GM23338 (cell line): ENCODE measurements at regions not wholly inside any gene's neighbourhood (a gene's known extent, or its start where the extent isn't known, plus 50 kb on each side); places are given as distances from the start of the nearest gene placed in this dataset.

Experiments
- ATAC-seq: fragments of 200-7000 bp; cut with Tn5 transposase; 3 replicates; pipeline ENCODE4 v1.9.1; 2020
- DNase-seq: peaks from one replicate; pipeline ENCODE4 v3.0.0-alpha.2; 2015; ENCODE audit warnings: low spot score
- H2AFZ ChIP-seq: fragments of 200-600 bp; sonication (generic); 2 replicates; pipeline ENCODE4 v1.8.0; 2016; ENCODE audit warnings: antibody characterized with exemption, mild to moderate bottlenecking, moderate library complexity
- H3F3A ChIP-seq: fragments of 200-600 bp; sonication (generic); replicated peaks from 2 replicates; pipeline ENCODE4 v1.8.0; 2017; ENCODE audit warnings: antibody characterized with exemption, mixed run types, low read depth
- H3K27ac ChIP-seq: fragments of 200-600 bp; sonication (generic); 2 replicates; pipeline ENCODE4 v1.6.1; 2016; ENCODE audit warnings: low read depth
- H3K27me3 ChIP-seq: fragments of 200-600 bp; sonication (generic); 2 replicates; pipeline ENCODE4 v1.8.0; 2016; ENCODE audit warnings: mild to moderate bottlenecking, mixed run types, moderate library complexity; ENCODE audit not compliant: insufficient read depth
- H3K36me3 ChIP-seq: fragments of 200-600 bp; sonication (generic); 2 replicates; pipeline ENCODE4 v1.8.0; 2016; ENCODE audit warnings: mild to moderate bottlenecking; ENCODE audit not compliant: insufficient read depth
- H3K4me1 ChIP-seq: fragments of 200-600 bp; sonication (generic); 2 replicates; pipeline ENCODE4 v1.8.0; 2016; ENCODE audit warnings: mild to moderate bottlenecking, moderate library complexity; ENCODE audit not compliant: insufficient read depth
- H3K4me2 ChIP-seq: fragments of 200-600 bp; sonication (generic); 2 replicates; pipeline ENCODE4 v1.7.1; 2017; ENCODE audit warnings: mixed run types
- H3K4me3 ChIP-seq: fragments of 200-600 bp; sonication (generic); 2 replicates; pipeline ENCODE4 v1.6.1; 2016; ENCODE audit warnings: mixed run types
- H3K79me2 ChIP-seq: fragments of 200-600 bp; sonication (generic); replicated peaks from 2 replicates; pipeline ENCODE4 v1.8.0; 2017; ENCODE audit warnings: mild to moderate bottlenecking; ENCODE audit not compliant: insufficient read depth
- H3K9me2 ChIP-seq: fragments of 200-600 bp; sonication (generic); 2 replicates; pipeline ENCODE4 v1.8.0; 2017; ENCODE audit not compliant: insufficient read depth
- H4K20me1 ChIP-seq: fragments of 200-600 bp; sonication (generic); replicated peaks from 2 replicates; pipeline ENCODE4 v1.8.0; 2017; ENCODE audit warnings: mild to moderate bottlenecking; ENCODE audit not compliant: insufficient read depth
- H3K27ac Mint-ChIP-seq: 2 replicates; pipeline ENCODE4 v1.8.0; 2020; ENCODE audit warnings: inconsistent platforms, mild to moderate bottlenecking, moderate library complexity, mixed read lengths
- H3K27me3 Mint-ChIP-seq: 3 replicates; pipeline ENCODE4 v1.8.0; 2022; ENCODE audit warnings: low read depth, mild to moderate bottlenecking, moderate library complexity, mixed read lengths, inconsistent platforms; ENCODE audit not compliant: insufficient read depth, poor library complexity
- H3K36me3 Mint-ChIP-seq: 3 replicates; pipeline ENCODE4 v1.8.0; 2021; ENCODE audit warnings: low read depth, mild to moderate bottlenecking, inconsistent platforms, moderate library complexity, mixed read lengths
- H3K4me1 Mint-ChIP-seq: 3 replicates; pipeline ENCODE4 v1.8.0; 2020; ENCODE audit warnings: mild to moderate bottlenecking, inconsistent platforms, mixed read lengths
- H3K4me3 Mint-ChIP-seq: 3 replicates; pipeline ENCODE4 v1.8.0; 2021; ENCODE audit warnings: moderate library complexity, mild to moderate bottlenecking, inconsistent platforms, mixed read lengths
- H3K9me3 Mint-ChIP-seq: 3 replicates; pipeline ENCODE4 v1.8.0; 2020; ENCODE audit warnings: moderate library complexity, mild to moderate bottlenecking, inconsistent platforms, mixed read lengths
- CREB1 ChIP-seq: fragments of 250-450 bp; sonication (Bioruptor Pico); IDR thresholded peaks from 2 replicates; pipeline ENCODE4 v1.5.0; 2020; ENCODE audit warnings: low read depth, mild to moderate bottlenecking, moderate library complexity
- EZH2 ChIP-seq: fragments of 200-600 bp; sonication (generic); IDR thresholded peaks from one replicate; pipeline ENCODE4 v1.8.0; 2017; ENCODE audit warnings: antibody characterized with exemption, mild to moderate bottlenecking, low read depth; ENCODE audit not compliant: unreplicated experiment
- EZH2phosphoT487 ChIP-seq: fragments of 200-600 bp; sonication (generic); IDR thresholded peaks from one replicate; pipeline ENCODE4 v1.8.1; 2018; ENCODE audit warnings: antibody characterized with exemption; ENCODE audit not compliant: unreplicated experiment
- JUNB ChIP-seq: IDR thresholded peaks from one replicate; pipeline ENCODE4 v1.6.1; 2016; ENCODE audit warnings: antibody characterized with exemption; ENCODE audit not compliant: unreplicated experiment
- NANOG ChIP-seq: IDR thresholded peaks from 2 replicates; pipeline ENCODE4 v1.6.1; 2016; ENCODE audit warnings: antibody characterized with exemption, borderline replicate concordance
- POLR2AphosphoS5 ChIP-seq: IDR thresholded peaks from 2 replicates; pipeline ENCODE4 v1.6.1; 2016; ENCODE audit warnings: antibody characterized with exemption, low read depth
- STAT1 ChIP-seq: IDR thresholded peaks from one replicate; pipeline ENCODE4 v1.6.1; 2016; ENCODE audit warnings: antibody characterized with exemption; ENCODE audit not compliant: unreplicated experiment
- ZNF114 ChIP-seq: fragments of 250-450 bp; sonication (Bioruptor Pico); IDR thresholded peaks from 2 replicates; pipeline ENCODE4 v1.5.0; 2020; ENCODE audit warnings: mild to moderate bottlenecking, moderate library complexity
- ZNF331 ChIP-seq: fragments of 250-450 bp; sonication (Bioruptor Pico); IDR thresholded peaks from 2 replicates; pipeline ENCODE4 v1.5.0; 2020; ENCODE audit warnings: low read depth, mild to moderate bottlenecking, moderate library complexity
- TF ChIP-seq, protein P1 (sequence below): IDR thresholded peaks from one replicate; pipeline ENCODE4 v1.6.1; 2018; ENCODE audit warnings: antibody characterized with exemption; ENCODE audit not compliant: unreplicated experiment
- TF ChIP-seq, protein P2 (sequence below): IDR thresholded peaks from 2 replicates; pipeline ENCODE4 v1.6.1; 2016; ENCODE audit warnings: antibody characterized with exemption
- TF ChIP-seq, protein P3 (sequence below), 2 experiments: fragments of 200-600 bp in 1 of 2; sonication (generic) in 1 of 2; conservative IDR thresholded peaks; 2 replicates each; pipeline versions ENCODE4 v1.5.1 to v1.6.1; 2016 to 2017; ENCODE audit warnings: antibody characterized with exemption in 2 of 2, low read depth in 2 of 2, mild to moderate bottlenecking in 2 of 2, moderate library complexity in 1 of 2
- TF ChIP-seq, protein P4 (sequence below): fragments of 250-450 bp; sonication (Bioruptor Pico); IDR thresholded peaks from 2 replicates; pipeline ENCODE4 v1.5.0; 2020; ENCODE audit warnings: mild to moderate bottlenecking, moderate library complexity

DNA sequence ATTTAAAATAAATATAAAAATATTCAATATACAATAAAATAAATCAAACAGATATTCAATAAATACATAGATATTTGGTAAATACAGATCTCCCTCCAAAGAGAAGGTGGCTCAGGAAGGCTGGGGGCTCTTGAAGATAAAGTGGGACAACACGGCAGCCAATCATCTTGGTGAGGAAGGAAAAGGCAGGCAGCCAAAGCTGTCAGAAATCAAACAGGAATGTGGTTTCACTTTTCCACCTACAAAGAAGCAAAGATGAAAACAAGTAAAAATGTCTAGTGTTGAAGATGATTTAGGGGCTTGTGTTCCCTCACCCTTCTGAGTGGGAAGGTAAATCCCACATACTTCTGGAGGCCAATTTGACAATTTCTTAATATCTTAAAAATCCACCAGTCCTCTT is 85.7 kb downstream of the B3GNT2 start:
- no peaks in the 10 kb centered on the region; the same call in 1 of the 2 replicates for H3K9me2 ChIP-seq
- no peak overlapping the region for H3K4me3 ChIP-seq
- H3K27ac Mint-ChIP-seq = no peak overlapping the region
- no peak overlapping the region for H3K4me2 ChIP-seq
- peaks cover 11% of the 10 kb centered on the region; the same call in 1 of the 2 replicates for H3K36me3 ChIP-seq
- peaks cover 59% of the 10 kb centered on the region for H3K36me3 Mint-ChIP-seq
- H3F3A ChIP-seq = no peaks in the 10 kb centered on the region
- H3K4me1 ChIP-seq = no peaks in the 10 kb centered on the region
- H3K4me3 Mint-ChIP-seq = no peak overlapping the region
- H3K27ac ChIP-seq = no peak overlapping the region
- H3K9me3 Mint-ChIP-seq = peaks cover 77% of the 10 kb centered on the region
- H3K27me3 ChIP-seq = no peaks in the 10 kb centered on the region
- DNase-seq = no peak
- H3K4me1 Mint-ChIP-seq = no peaks in the 10 kb centered on the region
- H2AFZ ChIP-seq = no peak overlapping the region
- no peaks in the 10 kb centered on the region for H4K20me1 ChIP-seq
- H3K79me2 ChIP-seq = no peaks in the 10 kb centered on the region
- no peak for ATAC-seq
- peaks cover 4% of the 10 kb centered on the region for H3K27me3 Mint-ChIP-seq
- no peak for TF ChIP-seq STAT1
- TF ChIP-seq ZNF114 = no peak
- TF ChIP-seq, protein P1, sequence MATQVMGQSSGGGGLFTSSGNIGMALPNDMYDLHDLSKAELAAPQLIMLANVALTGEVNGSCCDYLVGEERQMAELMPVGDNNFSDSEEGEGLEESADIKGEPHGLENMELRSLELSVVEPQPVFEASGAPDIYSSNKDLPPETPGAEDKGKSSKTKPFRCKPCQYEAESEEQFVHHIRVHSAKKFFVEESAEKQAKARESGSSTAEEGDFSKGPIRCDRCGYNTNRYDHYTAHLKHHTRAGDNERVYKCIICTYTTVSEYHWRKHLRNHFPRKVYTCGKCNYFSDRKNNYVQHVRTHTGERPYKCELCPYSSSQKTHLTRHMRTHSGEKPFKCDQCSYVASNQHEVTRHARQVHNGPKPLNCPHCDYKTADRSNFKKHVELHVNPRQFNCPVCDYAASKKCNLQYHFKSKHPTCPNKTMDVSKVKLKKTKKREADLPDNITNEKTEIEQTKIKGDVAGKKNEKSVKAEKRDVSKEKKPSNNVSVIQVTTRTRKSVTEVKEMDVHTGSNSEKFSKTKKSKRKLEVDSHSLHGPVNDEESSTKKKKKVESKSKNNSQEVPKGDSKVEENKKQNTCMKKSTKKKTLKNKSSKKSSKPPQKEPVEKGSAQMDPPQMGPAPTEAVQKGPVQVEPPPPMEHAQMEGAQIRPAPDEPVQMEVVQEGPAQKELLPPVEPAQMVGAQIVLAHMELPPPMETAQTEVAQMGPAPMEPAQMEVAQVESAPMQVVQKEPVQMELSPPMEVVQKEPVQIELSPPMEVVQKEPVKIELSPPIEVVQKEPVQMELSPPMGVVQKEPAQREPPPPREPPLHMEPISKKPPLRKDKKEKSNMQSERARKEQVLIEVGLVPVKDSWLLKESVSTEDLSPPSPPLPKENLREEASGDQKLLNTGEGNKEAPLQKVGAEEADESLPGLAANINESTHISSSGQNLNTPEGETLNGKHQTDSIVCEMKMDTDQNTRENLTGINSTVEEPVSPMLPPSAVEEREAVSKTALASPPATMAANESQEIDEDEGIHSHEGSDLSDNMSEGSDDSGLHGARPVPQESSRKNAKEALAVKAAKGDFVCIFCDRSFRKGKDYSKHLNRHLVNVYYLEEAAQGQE = no peak
- TF ChIP-seq, protein P2, sequence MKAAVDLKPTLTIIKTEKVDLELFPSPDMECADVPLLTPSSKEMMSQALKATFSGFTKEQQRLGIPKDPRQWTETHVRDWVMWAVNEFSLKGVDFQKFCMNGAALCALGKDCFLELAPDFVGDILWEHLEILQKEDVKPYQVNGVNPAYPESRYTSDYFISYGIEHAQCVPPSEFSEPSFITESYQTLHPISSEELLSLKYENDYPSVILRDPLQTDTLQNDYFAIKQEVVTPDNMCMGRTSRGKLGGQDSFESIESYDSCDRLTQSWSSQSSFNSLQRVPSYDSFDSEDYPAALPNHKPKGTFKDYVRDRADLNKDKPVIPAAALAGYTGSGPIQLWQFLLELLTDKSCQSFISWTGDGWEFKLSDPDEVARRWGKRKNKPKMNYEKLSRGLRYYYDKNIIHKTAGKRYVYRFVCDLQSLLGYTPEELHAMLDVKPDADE = no peak
- TF ChIP-seq NANOG = no peak
- no peak for TF ChIP-seq EZH2
- no peak for TF ChIP-seq JUNB
- TF ChIP-seq, protein P3, sequence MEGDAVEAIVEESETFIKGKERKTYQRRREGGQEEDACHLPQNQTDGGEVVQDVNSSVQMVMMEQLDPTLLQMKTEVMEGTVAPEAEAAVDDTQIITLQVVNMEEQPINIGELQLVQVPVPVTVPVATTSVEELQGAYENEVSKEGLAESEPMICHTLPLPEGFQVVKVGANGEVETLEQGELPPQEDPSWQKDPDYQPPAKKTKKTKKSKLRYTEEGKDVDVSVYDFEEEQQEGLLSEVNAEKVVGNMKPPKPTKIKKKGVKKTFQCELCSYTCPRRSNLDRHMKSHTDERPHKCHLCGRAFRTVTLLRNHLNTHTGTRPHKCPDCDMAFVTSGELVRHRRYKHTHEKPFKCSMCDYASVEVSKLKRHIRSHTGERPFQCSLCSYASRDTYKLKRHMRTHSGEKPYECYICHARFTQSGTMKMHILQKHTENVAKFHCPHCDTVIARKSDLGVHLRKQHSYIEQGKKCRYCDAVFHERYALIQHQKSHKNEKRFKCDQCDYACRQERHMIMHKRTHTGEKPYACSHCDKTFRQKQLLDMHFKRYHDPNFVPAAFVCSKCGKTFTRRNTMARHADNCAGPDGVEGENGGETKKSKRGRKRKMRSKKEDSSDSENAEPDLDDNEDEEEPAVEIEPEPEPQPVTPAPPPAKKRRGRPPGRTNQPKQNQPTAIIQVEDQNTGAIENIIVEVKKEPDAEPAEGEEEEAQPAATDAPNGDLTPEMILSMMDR (conservative IDR thresholded peaks at IDR 0.05; ENCODE audit: low read depth in 2 of 2) = no peak
- TF ChIP-seq, protein P4, sequence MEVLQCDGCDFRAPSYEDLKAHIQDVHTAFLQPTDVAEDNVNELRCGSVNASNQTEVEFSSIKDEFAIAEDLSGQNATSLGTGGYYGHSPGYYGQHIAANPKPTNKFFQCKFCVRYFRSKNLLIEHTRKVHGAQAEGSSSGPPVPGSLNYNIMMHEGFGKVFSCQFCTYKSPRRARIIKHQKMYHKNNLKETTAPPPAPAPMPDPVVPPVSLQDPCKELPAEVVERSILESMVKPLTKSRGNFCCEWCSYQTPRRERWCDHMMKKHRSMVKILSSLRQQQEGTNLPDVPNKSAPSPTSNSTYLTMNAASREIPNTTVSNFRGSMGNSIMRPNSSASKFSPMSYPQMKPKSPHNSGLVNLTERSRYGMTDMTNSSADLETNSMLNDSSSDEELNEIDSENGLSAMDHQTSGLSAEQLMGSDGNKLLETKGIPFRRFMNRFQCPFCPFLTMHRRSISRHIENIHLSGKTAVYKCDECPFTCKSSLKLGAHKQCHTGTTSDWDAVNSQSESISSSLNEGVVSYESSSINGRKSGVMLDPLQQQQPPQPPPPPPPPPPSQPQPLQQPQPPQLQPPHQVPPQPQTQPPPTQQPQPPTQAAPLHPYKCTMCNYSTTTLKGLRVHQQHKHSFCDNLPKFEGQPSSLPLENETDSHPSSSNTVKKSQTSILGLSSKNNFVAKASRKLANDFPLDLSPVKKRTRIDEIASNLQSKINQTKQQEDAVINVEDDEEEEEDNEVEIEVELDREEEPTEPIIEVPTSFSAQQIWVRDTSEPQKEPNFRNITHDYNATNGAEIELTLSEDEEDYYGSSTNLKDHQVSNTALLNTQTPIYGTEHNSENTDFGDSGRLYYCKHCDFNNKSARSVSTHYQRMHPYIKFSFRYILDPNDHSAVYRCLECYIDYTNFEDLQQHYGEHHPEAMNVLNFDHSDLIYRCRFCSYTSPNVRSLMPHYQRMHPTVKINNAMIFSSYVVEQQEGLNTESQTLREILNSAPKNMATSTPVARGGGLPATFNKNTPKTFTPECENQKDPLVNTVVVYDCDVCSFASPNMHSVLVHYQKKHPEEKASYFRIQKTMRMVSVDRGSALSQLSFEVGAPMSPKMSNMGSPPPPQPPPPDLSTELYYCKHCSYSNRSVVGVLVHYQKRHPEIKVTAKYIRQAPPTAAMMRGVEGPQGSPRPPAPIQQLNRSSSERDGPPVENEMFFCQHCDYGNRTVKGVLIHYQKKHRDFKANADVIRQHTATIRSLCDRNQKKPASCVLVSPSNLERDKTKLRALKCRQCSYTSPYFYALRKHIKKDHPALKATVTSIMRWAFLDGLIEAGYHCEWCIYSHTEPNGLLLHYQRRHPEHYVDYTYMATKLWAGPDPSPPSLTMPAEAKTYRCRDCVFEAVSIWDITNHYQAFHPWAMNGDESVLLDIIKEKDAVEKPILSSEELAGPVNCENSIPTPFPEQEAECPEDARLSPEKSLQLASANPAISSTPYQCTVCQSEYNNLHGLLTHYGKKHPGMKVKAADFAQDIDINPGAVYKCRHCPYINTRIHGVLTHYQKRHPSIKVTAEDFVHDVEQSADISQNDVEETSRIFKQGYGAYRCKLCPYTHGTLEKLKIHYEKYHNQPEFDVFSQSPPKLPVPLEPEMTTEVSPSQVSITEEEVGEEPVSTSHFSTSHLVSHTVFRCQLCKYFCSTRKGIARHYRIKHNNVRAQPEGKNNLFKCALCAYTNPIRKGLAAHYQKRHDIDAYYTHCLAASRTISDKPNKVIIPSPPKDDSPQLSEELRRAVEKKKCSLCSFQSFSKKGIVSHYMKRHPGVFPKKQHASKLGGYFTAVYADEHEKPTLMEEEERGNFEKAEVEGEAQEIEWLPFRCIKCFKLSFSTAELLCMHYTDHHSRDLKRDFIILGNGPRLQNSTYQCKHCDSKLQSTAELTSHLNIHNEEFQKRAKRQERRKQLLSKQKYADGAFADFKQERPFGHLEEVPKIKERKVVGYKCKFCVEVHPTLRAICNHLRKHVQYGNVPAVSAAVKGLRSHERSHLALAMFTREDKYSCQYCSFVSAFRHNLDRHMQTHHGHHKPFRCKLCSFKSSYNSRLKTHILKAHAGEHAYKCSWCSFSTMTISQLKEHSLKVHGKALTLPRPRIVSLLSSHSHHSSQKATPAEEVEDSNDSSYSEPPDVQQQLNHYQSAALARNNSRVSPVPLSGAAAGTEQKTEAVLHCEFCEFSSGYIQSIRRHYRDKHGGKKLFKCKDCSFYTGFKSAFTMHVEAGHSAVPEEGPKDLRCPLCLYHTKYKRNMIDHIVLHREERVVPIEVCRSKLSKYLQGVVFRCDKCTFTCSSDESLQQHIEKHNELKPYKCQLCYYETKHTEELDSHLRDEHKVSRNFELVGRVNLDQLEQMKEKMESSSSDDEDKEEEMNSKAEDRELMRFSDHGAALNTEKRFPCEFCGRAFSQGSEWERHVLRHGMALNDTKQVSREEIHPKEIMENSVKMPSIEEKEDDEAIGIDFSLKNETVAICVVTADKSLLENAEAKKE (CRISPR knock-in tag) = no peak
- no peak for TF ChIP-seq ZNF331
- TF ChIP-seq EZH2phosphoT487 = no peak
- no peak for TF ChIP-seq POLR2AphosphoS5
- TF ChIP-seq CREB1 (CRISPR knock-in tag) = no peak
